ENCODE measurements at regions not wholly inside any gene's neighbourhood (a gene's known extent, or its start where the extent isn't known, plus 50 kb on each side); places are given as distances from the start of the nearest gene placed in this dataset.

GRCh38 chr6:15754035-15754705, 91.3 kb upstream of the DTNBP1 start:
- Histone ChIP-seq H3K4me3 (replicated peaks; ENCODE audit: insufficient read depth, low read length) (no peak overlapping the region), H3K27me3 (ENCODE audit: insufficient read depth, poor library complexity, severe bottlenecking) (no peaks in the 10 kb centered on the region), H3K27ac (replicated peaks) (no peak overlapping the region)
- TF ChIP-seq POLR2AphosphoS5 (IDR thresholded peaks at IDR 0.05; ENCODE audit: low read depth) (no peak), REST (IDR thresholded peaks at IDR 0.05; ENCODE audit: insufficient replicate concordance, low read depth) (no peak), CTCF (IDR thresholded peaks at IDR 0.05; ENCODE audit: insufficient read depth, low read length) (no peak), SPI1 (IDR thresholded peaks at IDR 0.05; ENCODE audit: borderline replicate concordance, low read depth) (no peak), GABPA (IDR thresholded peaks at IDR 0.05; ENCODE audit: low read depth) (no peak)
- DNase-seq (ENCODE audit: low read depth in 1 of 2, low spot score in 1 of 2), result no peak

GRCh38 chr6:15752820-15753219, 90.0 kb upstream of the DTNBP1 start:
- H3K27ac ChIP-seq (replicated peaks), result no peak overlapping the region
- no peak for TF ChIP-seq CTCF (IDR thresholded peaks at IDR 0.05; ENCODE audit: insufficient read depth, low read length)
- TF ChIP-seq SPI1 (IDR thresholded peaks at IDR 0.05; ENCODE audit: borderline replicate concordance, low read depth), result no peak
- TF ChIP-seq REST (IDR thresholded peaks at IDR 0.05; ENCODE audit: insufficient replicate concordance, low read depth), result no peak
- no peak overlapping the region for H3K4me3 ChIP-seq (replicated peaks; ENCODE audit: insufficient read depth, low read length)
- H3K27me3 ChIP-seq (ENCODE audit: insufficient read depth, poor library complexity, severe bottlenecking), result no peaks in the 10 kb centered on the region
- no peak for DNase-seq (ENCODE audit: low read depth in 1 of 2, low spot score in 1 of 2)

- TF ChIP-seq GABPA (IDR thresholded peaks at IDR 0.05; ENCODE audit: low read depth), result no peak
- no peak for TF ChIP-seq REST (IDR thresholded peaks at IDR 0.05; ENCODE audit: insufficient replicate concordance, low read depth)
- no peak for TF ChIP-seq SPI1 (IDR thresholded peaks at IDR 0.05; ENCODE audit: borderline replicate concordance, low read depth)
- TF ChIP-seq CTCF (IDR thresholded peaks at IDR 0.05; ENCODE audit: insufficient read depth, low read length), result no peak
- TF ChIP-seq POLR2AphosphoS5 (IDR thresholded peaks at IDR 0.05; ENCODE audit: low read depth), result no peak
- no peak for DNase-seq (ENCODE audit: low read depth in 1 of 2, low spot score in 1 of 2)
- Histone ChIP-seq H3K27me3 (ENCODE audit: insufficient read depth, poor library complexity, severe bottlenecking) (no peaks in the 10 kb centered on the region), H3K4me3 (replicated peaks; ENCODE audit: insufficient read depth, low read length) (no peak overlapping the region), H3K27ac (replicated peaks) (no peak overlapping the region)
These were observed 89.0 kb upstream of the DTNBP1 start for GRCh38 chr6:15751721-15752350.

All from HL-60 (cell line).